GM12891 (cell line): ENCODE measurements at regions not wholly inside any gene's neighbourhood (a gene's known extent, or its start where the extent isn't known, plus 50 kb on each side); places are given as distances from the start of the nearest gene placed in this dataset.

Experiments
- DNase-seq: peaks from one replicate; pipeline ENCODE4 v3.0.0; 2011; ENCODE audit warnings: low spot score; ENCODE audit not compliant: insufficient read length
- FAIRE-seq: peaks from 2 replicates; lab custom pipeline; 2011; peaks lifted over from hg19 to GRCh38; lab: Jason Lieb, UNC
- PAX5 ChIP-seq: IDR thresholded peaks from 2 replicates; pipeline ENCODE4 v1.6.1; 2011; ENCODE audit warnings: low read length, moderate library complexity, mild to moderate bottlenecking; ENCODE audit not compliant: insufficient read depth, severe bottlenecking
- POLR2A ChIP-seq: IDR thresholded peaks from 2 replicates; pipeline ENCODE4 v1.6.1; 2011; ENCODE audit warnings: low read depth, low read length, control low read depth
- POLR2AphosphoS5 ChIP-seq: IDR thresholded peaks from 2 replicates; pipeline ENCODE4 v1.6.1; 2011; ENCODE audit warnings: low read depth, low read length, control low read depth
- POU2F2 ChIP-seq: IDR thresholded peaks from 2 replicates; pipeline ENCODE4 v1.6.1; 2011; ENCODE audit warnings: low read depth, mild to moderate bottlenecking, control low read depth, low read length, moderate library complexity
- SPI1 ChIP-seq: IDR thresholded peaks from 2 replicates; pipeline ENCODE4 v1.6.1; 2011; ENCODE audit warnings: low read depth, low read length, control low read depth
- TAF1 ChIP-seq: IDR thresholded peaks from 2 replicates; pipeline ENCODE4 v1.6.1; 2011; ENCODE audit warnings: low read depth, low read length, control low read depth

DNA sequence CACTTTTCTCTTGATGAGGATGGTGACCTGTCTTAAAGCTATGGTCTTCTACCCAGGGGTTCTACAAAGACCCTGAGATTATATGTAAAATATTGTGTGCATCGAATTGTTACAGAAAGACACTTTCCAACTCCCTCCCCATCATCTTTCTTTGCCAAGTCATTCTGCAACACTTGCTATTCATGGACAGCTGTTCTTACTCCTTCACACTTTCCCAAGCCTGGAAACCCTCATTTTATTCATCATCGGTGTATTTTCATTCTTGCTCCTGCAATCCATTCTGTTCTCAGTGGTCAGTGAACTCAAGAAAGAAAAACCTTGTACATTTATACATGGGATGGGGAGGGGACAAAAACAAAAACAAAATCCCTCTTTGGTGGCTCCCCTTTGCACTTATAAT lies 90.5 kb upstream of the STXBP6 start:
- FAIRE-seq = no peak
- DNase-seq = no peak
- TF ChIP-seq POU2F2 = no peak
- TF ChIP-seq PAX5 = no peak
- TF ChIP-seq POLR2AphosphoS5 = no peak
- no peak for TF ChIP-seq POLR2A
- TF ChIP-seq TAF1 = no peak
- no peak for TF ChIP-seq SPI1

DNA sequence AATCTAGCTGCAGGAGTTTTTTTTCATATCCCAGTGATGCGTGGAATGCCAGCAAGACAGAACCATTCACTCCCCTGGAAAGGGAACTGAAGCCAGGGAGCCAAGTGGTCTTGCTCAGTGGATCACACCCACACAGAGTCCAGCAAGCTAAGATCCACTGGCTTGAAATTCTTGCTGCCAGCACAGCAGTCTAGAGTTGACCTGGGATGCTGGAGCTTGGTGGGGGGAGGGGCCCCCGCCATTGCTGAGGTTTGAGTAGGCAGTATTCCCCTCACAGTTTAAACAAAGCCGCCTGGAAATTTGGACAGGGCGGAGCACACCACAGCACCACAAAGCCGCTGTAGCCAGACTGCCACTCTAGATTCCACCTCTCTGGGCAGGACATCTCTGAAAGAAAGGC lies 86.9 kb upstream of the STXBP6 start:
- no peak for FAIRE-seq

DNA sequence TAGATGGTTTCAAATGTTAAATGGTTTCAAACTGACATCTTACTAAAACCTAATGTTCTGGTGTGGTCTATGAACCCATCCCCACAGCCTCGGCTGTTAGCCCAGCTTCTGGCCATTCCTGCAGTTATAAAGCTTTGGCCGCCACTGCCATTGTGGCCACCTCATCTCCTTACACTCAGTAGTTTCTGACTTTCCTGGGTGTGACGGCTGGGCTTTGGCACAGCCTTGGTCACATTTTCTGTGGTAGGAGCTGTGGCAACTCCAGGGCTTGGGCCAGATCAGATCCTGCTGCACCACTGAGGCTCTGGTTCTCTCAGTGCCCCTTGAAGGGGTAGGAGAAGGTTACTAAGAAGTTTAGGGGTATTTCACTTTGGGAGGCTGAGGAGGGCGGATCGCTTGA lies 84.2 kb upstream of the STXBP6 start:
- FAIRE-seq = no peak
- TF ChIP-seq POLR2A (no peak), POLR2AphosphoS5 (no peak)
- DNase-seq = no peak

More for the DNA sequence above, 86.9 kb upstream of the STXBP6 start:
- DNase-seq = no peak
- TF ChIP-seq POLR2AphosphoS5 (no peak), TAF1 (no peak), SPI1 (no peak), PAX5 (no peak), POU2F2 (no peak), POLR2A (no peak)

DNA sequence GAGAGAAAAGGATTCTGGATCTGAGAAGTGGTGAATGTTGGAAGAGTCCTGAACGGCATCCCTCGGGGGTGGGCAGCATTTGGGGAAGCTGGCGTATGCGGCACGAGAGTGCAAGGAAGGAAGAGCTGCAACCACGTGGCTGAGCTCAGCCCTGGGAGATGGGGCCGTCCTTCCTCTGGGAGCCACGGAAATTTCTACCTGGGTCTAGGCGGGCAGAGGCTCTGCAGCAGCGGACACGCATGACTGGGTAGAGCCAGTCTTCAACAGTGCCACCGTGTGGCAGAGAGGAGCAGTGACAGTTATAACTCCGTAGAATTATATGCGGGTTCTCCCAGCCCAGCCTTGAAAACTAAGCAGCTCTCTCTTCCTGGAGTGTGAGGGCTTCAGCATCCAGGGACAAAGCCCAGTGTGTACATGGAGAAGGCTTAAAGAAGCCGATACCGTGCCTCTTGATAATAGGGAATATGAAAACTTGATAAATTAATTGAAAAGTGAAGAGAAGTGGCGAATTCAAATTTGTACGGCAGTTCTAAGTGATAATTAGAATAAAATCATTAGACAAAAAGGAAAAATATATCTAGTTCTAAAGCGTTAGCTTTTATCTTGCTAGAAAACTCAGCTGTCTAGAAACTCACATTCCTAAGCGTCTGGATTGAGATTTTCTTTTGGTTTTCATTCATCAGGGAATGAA lies 82.9 kb upstream of the STXBP6 start:
- DNase-seq (peak; percentile 23), FAIRE-seq (peak; percentile 93)
- peak; percentile 100 for TF ChIP-seq PAX5
- no peak for TF ChIP-seq SPI1

DNA sequence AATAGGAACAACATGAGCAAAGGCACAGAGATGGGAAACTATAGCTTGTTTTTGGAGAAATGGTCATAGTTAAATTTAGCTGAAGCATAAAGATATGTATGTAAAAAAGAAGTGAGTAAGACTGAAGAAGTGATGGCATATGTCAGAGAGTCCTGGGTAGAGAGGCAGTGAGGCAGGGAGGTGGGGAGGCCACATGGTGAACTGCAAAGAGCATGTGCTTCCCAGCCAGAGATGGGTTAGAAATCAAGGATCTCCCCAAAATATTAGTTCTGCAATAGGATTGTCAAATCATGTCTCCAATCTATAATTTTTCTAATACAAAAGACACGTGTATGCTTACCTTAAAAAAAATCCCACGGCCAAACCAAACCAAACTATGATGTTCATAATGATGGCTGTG lies 82.1 kb upstream of the STXBP6 start:
- FAIRE-seq = no peak
- DNase-seq = no peak
- no peak for TF ChIP-seq POU2F2
- no peak for TF ChIP-seq POLR2A
- TF ChIP-seq POLR2AphosphoS5 = no peak
- no peak for TF ChIP-seq PAX5
- TF ChIP-seq TAF1 = no peak
- TF ChIP-seq SPI1 = no peak

DNA sequence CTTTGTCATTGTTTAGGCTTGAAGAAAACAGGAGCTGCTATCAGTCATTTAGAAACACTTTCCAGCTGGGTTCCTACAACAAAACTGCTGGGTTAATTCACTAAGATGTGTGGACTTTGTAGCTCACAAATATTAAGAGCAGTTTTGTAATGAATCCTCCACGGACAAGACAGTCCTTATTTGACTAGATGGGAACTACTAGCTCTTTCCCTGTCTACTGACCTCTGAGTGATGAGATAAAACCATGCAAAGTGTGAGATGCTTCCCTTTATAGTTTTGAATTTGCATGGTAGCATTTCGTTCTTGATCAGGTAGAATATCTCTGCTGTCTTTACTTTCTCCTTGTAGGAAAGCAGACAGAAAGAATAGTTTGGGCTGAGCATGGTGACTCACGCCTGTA lies 72.9 kb upstream of the STXBP6 start:
- TF ChIP-seq POU2F2 (no peak), POLR2A (no peak), TAF1 (no peak), POLR2AphosphoS5 (no peak), SPI1 (no peak), PAX5 (no peak)
- DNase-seq (no peak), FAIRE-seq (no peak)

DNA sequence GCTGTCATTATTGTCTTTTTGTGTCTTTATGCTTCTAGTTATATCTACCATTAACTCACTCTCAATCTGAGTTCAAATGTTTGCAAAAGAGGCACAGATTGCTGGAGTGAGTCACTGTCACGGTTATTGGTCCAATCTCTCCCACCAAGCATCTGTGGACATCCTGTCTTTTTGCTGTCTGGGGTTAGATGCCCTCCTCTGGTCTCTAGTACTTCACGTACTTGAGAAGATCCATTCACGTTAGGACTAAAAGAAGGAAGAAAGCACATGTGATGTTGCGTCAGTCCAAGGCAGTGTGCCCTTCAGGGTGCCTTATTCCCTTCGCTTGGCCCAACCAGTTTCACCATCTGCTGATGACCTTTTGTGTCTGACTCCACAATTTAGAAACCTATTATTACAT lies 72.3 kb upstream of the STXBP6 start:
- DNase-seq (no peak), FAIRE-seq (no peak)
- no peak for TF ChIP-seq POU2F2
- no peak for TF ChIP-seq TAF1
- TF ChIP-seq PAX5 = no peak
- TF ChIP-seq POLR2AphosphoS5 = no peak
- no peak for TF ChIP-seq POLR2A
- no peak for TF ChIP-seq SPI1

DNA sequence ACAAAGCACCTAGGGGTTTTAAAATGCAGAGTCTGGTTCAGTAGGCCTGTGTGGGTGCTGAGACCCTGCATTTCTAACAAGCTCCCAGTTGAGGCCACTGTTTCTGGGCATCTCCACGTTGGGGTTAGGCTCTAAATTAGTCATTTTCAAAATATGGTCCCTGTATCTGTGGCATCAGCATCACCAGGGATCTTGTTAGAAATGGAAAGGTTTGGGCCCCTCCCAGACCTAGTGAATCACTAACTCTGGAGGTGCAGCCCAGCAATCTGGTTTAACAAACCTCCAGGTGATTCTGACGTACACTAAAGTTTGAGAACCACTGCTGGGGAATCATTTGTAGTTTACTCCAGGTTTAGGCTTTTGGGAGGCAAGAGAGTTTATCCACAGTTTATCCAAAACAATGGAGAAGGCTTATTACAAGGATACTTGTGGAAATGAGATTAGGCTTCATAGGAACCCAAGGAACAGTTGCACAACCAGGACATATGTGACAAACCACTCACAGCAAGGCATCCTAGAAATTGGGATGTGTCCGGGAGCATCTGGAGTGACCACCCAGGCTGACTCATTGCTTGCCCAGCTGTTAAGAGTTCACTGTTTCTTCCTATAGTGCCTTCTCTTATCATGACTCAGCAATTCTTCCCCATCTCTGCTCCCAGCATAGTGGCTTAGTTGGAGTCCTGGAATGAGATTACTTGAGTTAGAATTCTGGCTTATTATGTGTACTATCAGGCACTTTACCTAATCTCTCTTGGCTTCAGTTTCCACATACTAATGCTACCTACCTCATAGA lies 71.6 kb upstream of the STXBP6 start:
- DNase-seq = no peak
- no peak for FAIRE-seq
- TF ChIP-seq TAF1 = no peak
- TF ChIP-seq POU2F2 = no peak
- no peak for TF ChIP-seq POLR2A
- no peak for TF ChIP-seq SPI1
- TF ChIP-seq PAX5 = no peak
- TF ChIP-seq POLR2AphosphoS5 = no peak

DNA sequence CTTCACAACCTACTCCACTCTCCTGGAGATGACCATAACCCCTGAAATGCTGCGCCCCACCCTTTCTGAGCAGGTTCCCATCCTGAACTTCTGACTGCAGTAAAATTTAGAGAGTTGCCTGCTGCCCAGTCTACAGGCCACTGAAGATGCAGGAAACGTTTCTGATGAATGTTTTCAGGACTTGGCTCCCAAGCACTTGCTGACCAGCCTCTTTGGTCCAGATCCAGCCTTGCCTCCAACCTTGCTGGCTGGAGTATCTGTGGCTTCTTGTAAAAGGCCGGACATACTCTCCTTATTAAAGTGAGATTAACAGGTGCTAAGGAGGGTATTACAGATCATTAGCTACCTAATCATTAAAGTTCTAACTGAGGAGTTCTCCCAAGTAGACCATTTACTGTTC lies 70.3 kb upstream of the STXBP6 start:
- TF ChIP-seq PAX5 = no peak
- TF ChIP-seq POU2F2 = no peak
- TF ChIP-seq POLR2AphosphoS5 = no peak
- no peak for TF ChIP-seq SPI1
- TF ChIP-seq TAF1 = no peak
- TF ChIP-seq POLR2A = no peak
- no peak for DNase-seq
- no peak for FAIRE-seq
